NCI-H1694 treated with DMSO at 0.1 percent for 48 hours (cell line): ENCODE measurements at regions not wholly inside any gene's neighbourhood (a gene's known extent, or its start where the extent isn't known, plus 50 kb on each side); places are given as distances from the start of the nearest gene placed in this dataset.
A peak's percentile ranks its signal among the peaks of the same experiment; 100 is the strongest.
"Not testable (repeated sequence)": the region's sequence is repeated elsewhere in the genome, so short reads cannot be mapped to it uniquely, and the experiment has no call there.

Source experiments
- DNase-seq: peaks from one replicate; lab custom pipeline; 2025; lab: John Stamatoyannopoulos, UW

DNA sequence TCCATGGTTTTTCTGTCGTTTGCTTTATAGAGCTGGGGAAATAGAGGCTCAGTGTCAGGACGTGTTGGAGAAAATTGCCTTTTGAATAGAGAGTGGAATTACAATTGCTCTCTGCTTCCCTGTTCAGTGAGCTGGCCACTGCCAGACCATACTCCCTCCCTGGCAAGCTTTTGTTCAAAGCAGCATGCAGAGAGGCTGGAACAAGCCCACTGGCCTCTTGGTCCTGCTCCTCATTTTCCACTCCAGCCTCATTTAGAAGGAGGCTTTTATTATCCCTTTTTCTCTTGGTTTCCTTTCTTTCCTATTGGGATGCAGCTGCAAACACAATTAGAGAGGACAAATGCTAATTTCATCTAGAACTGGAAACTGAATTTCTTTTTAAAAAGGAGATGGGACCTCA is 302.2 kb upstream of the PODXL start:
- no peak for DNase-seq

DNA sequence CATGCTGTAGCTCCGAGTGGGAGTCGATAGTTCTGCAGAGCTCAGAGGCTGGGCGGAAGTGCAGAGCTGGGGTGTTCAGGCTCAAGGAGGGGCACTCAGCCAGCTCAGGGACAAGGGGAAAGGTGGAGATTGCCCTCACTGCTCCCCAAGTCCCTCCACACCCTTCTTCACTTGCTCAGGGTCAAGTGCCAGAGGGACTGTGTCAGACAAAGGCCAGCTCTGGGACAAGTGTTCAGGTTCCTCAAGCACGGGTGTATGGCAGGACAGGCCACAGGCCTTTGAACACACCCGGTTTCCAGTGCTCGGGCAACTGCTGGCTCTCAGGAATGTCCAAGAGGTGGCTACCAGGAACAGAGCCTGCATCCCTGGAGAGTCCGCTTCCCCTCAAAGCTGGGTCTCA is 293.0 kb upstream of the PODXL start:
- DNase-seq, result no peak

DNA sequence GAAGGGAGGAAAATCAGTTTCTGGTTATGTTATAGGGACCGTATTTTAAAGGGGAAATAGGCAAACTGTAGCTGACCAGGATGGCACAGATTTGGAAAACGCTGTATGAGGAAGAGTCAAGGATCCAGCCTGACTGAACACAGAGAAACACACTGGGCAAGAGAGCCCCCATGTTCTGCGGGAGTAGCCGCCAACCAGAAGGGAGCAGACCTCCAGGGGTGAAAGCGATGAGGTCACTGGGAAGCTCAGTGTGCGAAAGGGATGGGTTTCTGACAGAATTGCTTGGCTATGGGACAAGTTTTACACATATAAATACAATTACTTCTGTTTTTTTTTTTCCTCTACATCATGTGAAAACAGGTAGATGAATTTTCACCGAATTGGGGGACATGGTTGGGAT is 291.6 kb upstream of the PODXL start:
- no peak for DNase-seq

- DNase-seq, result peak; percentile 60
These were observed 289.3 kb upstream of the PODXL start for GRCh38 chr7:131845573-131846314.

DNA sequence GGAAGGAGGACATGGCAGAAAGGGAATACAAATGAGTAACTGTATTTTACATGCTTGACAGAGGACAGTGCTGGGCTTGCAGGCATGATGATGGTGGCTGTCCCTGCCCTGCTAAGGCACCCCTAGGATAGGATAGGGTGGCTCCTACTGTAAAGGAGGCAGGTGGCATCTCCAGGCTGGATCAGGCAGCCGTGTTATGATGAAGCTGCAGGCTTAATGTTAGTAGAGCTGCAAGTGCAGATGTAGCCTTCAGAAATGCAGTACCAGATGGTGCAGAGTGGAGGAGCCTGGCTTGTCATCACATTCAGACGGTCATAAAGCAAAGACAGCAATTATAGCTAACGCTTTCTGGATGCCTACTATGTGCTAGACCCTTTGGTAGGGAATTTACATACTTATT is 287.9 kb upstream of the PODXL start:
- peak; percentile 91 for DNase-seq

DNA sequence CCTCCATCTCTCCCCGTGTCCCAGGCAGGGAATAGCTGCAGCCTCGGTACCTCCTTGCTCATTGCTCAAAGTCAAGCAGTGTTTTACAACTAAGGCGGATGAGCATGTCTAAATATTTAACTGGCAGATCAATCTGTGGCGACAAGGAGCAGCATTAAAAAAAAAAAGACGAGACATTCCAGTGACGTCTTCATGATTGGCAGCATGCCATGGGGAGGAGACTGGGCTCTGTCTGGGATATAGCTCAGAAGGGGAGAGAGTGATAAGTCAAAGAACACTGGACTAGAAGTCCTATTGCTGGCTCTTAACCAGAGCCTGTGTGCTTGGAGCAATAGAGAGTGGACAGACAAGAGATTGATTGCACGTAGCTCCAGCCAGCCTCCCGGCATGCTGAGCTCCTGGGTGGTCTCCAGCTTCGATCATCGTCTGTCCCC is 287.5 kb upstream of the PODXL start:
- peak; percentile 75 for DNase-seq

DNA sequence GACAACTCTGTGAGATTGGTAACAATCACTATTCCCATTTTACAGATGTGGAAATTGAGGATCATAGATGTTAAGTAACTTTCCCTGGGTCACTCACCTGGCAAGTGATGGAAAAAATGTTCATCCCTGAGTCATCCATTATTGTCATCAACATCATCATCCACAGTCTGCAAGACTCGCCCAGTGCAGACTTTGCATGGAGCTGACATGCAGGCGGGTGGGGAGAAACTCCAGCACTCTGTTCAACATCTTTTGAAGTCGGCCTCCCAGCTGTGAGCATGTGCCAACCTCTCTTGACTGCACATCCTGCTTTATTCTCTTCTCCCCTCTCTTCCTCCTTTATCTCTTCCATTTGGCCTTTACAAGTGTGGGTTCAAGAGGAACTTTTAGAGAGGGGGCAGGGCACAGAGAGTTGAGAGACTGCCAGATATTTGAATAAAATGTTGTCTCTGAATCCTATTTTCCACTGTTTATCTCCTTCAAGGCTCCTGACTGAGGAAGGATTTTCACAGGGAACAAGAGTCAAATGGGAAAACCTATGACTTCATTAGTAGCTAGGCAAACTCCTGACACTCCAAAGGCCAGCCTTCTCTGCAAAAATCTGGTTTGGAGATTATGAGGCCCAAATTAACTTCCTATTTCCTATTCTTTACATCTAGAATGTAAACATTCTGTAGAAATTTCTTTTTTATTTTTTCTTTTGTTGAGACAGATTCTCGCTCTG is 283.7 kb upstream of the PODXL start:
- DNase-seq, result no peak

DNA sequence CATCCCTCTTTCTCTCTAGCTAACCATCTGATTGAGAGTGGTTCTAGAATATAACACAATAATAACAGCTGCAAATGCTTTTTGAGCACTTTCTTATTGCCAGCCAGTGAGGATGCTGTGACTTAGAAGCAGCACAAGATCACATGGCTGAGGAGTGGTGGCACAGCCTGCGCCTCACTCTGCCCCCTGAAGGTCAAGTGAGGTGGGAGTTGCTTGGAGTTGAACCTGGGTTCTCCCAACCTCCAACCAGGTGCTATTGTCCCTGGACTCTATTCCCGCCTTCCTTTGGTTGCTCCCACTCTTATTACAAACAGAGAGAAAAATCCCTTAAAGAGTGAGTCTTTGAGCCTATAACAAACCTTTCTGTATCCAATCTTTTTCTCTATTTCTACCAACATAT is 280.3 kb upstream of the PODXL start:
- DNase-seq, result no peak

GRCh38 chr7:131835141-131835540 is 278.7 kb upstream of the PODXL start:
- DNase-seq, result peak; percentile 54

GRCh38 chr7:131830681-131831080 is 274.3 kb upstream of the PODXL start:
- DNase-seq, result no peak

GRCh38 chr7:131829947-131830558 is 273.6 kb upstream of the PODXL start:
- no peak for DNase-seq

GRCh38 chr7:131827421-131827820 is 271.0 kb upstream of the PODXL start:
- DNase-seq, result no peak

DNA sequence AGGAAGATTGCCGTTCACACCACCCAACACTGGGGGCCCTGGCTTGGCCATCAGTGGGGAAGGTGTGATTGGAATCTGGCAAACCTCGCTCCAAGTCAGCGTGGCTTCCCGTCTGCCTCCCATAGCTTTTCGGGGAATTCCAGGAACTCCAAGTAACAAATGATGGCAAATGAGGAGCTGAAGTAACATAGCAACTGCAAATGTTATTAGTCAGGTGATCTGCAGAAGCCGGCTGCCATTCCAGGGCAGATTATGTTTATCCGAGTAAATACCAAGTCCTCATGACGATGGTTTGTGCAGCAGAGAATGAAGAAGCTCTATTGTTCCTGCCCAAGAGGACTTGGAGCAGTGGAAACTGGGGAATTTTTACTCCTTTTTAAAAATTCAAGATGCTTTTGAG is 270.5 kb upstream of the PODXL start:
- DNase-seq, result no peak

- not testable (repeated sequence) for DNase-seq
These were observed 267.6 kb upstream of the PODXL start for GRCh38 chr7:131823961-131824440.

- peak; percentile 44 for DNase-seq
These were observed 263.5 kb upstream of the PODXL start for GRCh38 chr7:131819891-131820290.

- peak; percentile 95 for DNase-seq
These were observed 260.1 kb upstream of the PODXL start for GRCh38 chr7:131816391-131817007.

- no peak for DNase-seq
These were observed 252.3 kb upstream of the PODXL start for GRCh38 chr7:131808736-131809135.

DNA sequence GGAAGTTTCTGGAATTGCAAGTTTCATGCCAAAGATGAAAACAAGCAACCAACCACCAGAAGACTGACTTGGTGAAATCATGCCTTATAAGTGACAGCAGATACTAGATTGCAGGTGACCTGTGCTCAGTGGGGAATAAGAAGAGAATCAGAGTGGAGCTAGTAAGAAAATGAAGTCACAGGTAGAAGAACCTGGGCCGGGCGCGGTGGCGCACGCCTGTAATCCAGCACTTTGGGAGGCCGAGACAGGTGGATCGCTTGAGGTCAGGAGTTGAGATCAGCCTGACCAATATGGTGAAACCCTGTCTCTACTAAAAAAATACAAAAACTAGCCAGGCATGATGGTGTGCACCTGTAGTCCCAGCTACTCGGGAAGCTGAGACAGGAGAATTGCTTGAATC is 251.7 kb upstream of the PODXL start:
- DNase-seq, result not testable (repeated sequence)

DNA sequence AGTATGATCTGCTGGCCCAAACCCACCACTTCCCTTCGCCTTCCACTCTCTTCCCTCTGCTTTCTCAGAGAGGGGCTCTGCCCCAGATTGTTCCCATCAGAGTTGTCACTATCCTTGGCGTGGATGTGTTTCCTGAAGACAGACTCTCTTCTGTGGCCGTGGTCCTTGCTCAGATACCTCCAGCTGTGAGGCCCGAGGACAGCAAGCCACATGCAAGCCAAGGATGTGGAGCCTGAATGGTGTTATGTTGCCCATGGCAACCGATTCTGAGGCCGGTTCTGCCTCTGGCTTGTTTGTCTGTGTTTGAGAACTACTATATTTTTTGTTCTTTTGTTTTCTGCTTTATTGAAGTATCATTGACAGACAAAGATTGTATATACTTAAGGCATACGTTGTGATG is 247.4 kb upstream of the PODXL start:
- no peak for DNase-seq

DNA sequence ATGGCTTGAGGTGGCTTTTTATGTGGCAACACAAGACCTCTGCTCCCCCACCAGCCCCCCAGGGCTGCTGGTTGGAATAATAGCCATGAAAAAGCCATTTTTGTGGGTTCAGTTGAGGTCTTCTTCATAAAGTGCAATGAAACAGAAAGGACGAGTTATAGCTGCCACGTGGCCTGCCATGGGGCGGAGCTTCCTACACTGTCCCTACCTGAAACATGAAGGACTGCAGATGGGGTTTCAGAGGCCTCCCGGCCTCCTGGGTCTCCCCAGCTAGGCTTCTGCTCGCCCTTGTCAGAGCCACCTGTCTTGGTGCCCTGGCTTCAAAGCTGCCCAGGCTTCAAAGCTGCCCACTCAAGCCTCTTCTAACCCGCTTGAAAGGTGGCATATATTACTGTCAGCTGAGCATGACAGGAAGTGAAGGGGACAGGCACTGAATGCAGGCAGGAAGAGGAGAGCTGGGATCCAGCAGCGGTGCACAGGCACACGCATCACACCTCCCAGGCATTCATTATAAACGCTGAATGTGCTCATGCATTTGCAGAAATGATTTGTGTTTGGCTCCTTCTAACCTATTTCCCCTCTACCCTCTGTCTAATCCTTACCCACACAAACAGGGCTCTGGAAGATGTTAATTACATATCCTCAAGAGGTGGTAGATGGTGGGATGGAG is 245.9 kb upstream of the PODXL start:
- no peak for DNase-seq

DNA sequence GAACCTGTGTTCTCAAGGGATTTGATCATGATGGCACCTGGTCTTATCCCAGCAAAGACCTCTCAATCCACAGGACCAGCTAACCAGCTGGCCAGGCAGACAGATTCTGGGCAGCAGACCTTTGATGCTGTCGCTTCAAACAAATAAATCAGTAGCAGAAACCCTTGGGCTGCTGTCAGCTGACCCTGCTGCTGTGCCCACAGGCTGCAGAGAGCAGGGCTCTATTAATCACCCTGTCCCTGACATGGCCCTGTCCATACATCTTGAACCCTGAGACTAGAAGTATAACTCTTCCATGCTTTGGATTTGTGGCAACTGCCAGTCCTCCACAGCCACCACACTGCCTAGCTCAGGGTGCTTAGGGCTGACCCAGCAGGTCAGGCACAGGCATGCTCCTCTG is 244.1 kb upstream of the PODXL start:
- no peak for DNase-seq

GRCh38 chr7:131800008-131800407 is 243.6 kb upstream of the PODXL start:
- DNase-seq, result no peak
